ENCODE measurements at regions not wholly inside any gene's neighbourhood (a gene's known extent, or its start where the extent isn't known, plus 50 kb on each side); places are given as distances from the start of the nearest gene placed in this dataset.
A peak's percentile ranks its signal among the peaks of the same experiment; 100 is the strongest.

DNA sequence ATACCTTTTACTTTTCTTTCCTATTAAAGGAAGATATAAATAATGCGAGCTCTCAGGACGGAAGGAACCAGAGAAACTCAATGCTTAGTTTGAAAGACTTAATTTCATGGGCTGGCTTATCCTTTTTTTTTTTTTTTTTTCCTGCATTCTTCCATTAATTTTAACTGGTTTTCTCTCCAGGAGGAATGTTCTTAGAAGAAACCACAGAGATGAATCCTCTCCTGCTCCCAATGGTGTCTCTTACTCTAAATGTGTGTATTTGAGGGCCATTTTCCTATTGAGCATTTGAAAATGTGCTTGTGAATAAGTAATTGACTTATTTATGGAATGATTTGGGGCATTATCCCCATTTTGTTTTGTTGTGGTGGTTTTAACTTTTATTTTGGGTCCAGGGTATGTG, 494.9 kb downstream of the FOXO1 start:
- Mint-ChIP-seq H3K36me3 (peaks cover 0 to 9% (median 0%) of the 10 kb centered on the region in 5 donors), H3K4me3 (peak overlapping the region in 5 of 10 donors; percentile 27 to 55 (median 29)), H3K4me1 (peaks cover 14 to 68% (median 46%) of the 10 kb centered on the region in 7 donors), H3K9me3 (peaks cover 0 to 5% (median 0%) of the 10 kb centered on the region in 11 donors), H3K27me3 (peaks cover 0 to 4% (median 0%) of the 10 kb centered on the region in 5 donors), H3K27ac (peak overlapping the region in 1 of 9 donors; percentile 47)
- ATAC-seq (no peak), DNase-seq (no peak)
- Histone ChIP-seq H3K4me1 (ENCODE audit: control insufficient read depth in 2 of 2, insufficient read depth in 2 of 2, low read length in 2 of 2) (no peaks in the 10 kb centered on the region), H3K4me3 (ENCODE audit: low read length) (no peak overlapping the region), H3K9me3 (ENCODE audit: control insufficient read depth in 2 of 3, low read length in 3 of 3) (no peaks in the 10 kb centered on the region), H3K27ac (ENCODE audit: low read depth, low read length) (no peak overlapping the region), H3K36me3 (ENCODE audit: control insufficient read depth in 2 of 3, insufficient read depth in 3 of 3, low read length in 3 of 3) (no peaks in the 10 kb centered on the region), H3K27me3 (ENCODE audit: control insufficient read depth in 2 of 2, insufficient read depth in 2 of 2, low read length in 2 of 2) (no peaks in the 10 kb centered on the region)
- intact Hi-C loops (cut with micrococcal nuclease) = loop anchor here in 1 of 2 donors (5.0 kb wide), 1 partner anchor 44 kb away; no protein-coding TSS in a partner anchor
- CTCF ChIA-PET = no interaction called here
- POLR2A ChIA-PET = interaction anchor here (0.6 to 0.7 kb wide), 2 partner anchors 323 to 513 kb away, joined by 3 read pairs; no protein-coding TSS in a partner anchor

DNA sequence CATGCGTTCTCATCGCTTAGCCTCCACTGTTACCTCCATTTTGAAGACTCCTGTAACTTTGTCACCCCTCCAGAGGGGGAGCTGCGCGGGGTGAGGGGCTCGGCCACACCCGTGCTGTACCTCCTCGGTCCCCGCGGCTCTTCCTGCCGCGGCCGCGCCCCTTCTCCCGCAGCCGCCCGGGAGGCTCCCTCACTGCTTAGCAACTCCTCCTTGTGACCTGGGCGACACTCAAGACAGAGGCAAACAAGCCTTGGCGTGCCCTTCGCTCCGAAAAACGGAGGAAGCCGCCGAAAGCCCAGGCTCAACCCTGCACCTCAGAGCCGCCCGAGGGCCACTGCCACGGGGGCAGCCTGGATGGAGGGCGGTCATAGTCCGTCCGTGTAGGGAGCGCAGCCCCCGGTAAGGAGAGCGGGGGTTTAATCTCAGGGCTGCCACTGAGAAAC, 494.3 kb downstream of the FOXO1 start:
- Mint-ChIP-seq H3K4me3 (peak overlapping the region in 5 of 10 donors; percentile 18 to 57 (median 38)), H3K36me3 (peaks cover 0 to 9% (median 0%) of the 10 kb centered on the region in 5 donors), H3K27me3 (peaks cover 0 to 4% (median 0%) of the 10 kb centered on the region in 5 donors), H3K9me3 (peaks cover 0 to 6% (median 1%) of the 10 kb centered on the region in 11 donors), H3K4me1 (peaks cover 13 to 62% (median 43%) of the 10 kb centered on the region in 7 donors), H3K27ac (peak overlapping the region in 1 of 9 donors; percentile 47)
- Histone ChIP-seq H3K27me3 (ENCODE audit: control insufficient read depth in 2 of 2, insufficient read depth in 2 of 2, low read length in 2 of 2) (no peaks in the 10 kb centered on the region), H3K4me1 (ENCODE audit: control insufficient read depth in 2 of 2, insufficient read depth in 2 of 2, low read length in 2 of 2) (no peaks in the 10 kb centered on the region), H3K27ac (ENCODE audit: low read depth, low read length) (no peak overlapping the region), H3K36me3 (ENCODE audit: control insufficient read depth in 2 of 3, insufficient read depth in 3 of 3, low read length in 3 of 3) (no peaks in the 10 kb centered on the region), H3K4me3 (ENCODE audit: low read length) (no peak overlapping the region), H3K9me3 (ENCODE audit: control insufficient read depth in 2 of 3, low read length in 3 of 3) (no peaks in the 10 kb centered on the region)
- peak; percentile 24 for ATAC-seq
- intact Hi-C loops (cut with micrococcal nuclease) = loop anchor here in 1 of 2 donors (5.0 kb wide), 1 partner anchor 45 kb away; no protein-coding TSS in a partner anchor
- POLR2A ChIA-PET = no interaction called here
- no peak for DNase-seq
- CTCF ChIA-PET = interaction anchor here (0.6 kb wide), 1 partner anchor 92 kb away, joined by 3 read pairs; no protein-coding TSS in a partner anchor

DNA sequence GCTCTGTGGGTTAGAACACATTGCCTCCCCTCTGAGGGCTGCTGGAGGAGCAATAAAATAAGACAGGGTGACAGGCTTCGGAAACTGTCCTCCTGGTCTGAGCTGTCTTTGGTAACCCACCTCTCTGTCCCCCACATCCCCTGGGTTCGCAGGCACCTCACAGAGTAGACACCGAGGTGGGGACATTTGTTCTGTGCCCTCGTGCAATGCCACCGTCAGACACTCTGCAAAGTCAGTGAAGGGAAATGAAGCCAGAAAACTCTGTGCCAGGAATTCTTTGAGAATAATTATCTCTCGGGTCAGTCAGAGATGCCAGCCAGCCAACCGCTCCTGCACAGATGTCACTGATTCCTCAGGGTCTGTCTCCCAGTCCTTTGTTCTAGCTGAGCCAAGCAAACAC, 493.6 kb downstream of the FOXO1 start:
- peaks cover 0 to 5% of the 10 kb centered on the region in 2 donors for H3K4me1 ChIP-seq (ENCODE audit: control insufficient read depth in 2 of 2, insufficient read depth in 2 of 2, low read length in 2 of 2)
- peaks cover 0 to 6% (median 1%) of the 10 kb centered on the region in 11 donors for H3K9me3 Mint-ChIP-seq
- H3K4me1 Mint-ChIP-seq = peaks cover 13 to 62% (median 40%) of the 10 kb centered on the region in 7 donors
- peaks cover 0 to 9% (median 0%) of the 10 kb centered on the region in 5 donors for H3K36me3 Mint-ChIP-seq
- DNase-seq = no peak
- peaks cover 0 to 4% (median 0%) of the 10 kb centered on the region in 5 donors for H3K27me3 Mint-ChIP-seq
- H3K36me3 ChIP-seq (ENCODE audit: control insufficient read depth in 2 of 3, insufficient read depth in 3 of 3, low read length in 3 of 3) = no peaks in the 10 kb centered on the region
- no peak for ATAC-seq
- H3K4me3 Mint-ChIP-seq = peak overlapping the region in 4 of 10 donors; percentile 18 to 57 (median 50)
- intact Hi-C loops (cut with micrococcal nuclease) = loop anchor here in 1 of 2 donors (5.0 kb wide), 1 partner anchor 46 kb away; no protein-coding TSS in a partner anchor
- ChIA-PET POLR2A (no interaction called here), CTCF (interaction anchor here (0.6 kb wide), 1 partner anchor 93 kb away, joined by 3 read pairs; no protein-coding TSS in a partner anchor)
- no peaks in the 10 kb centered on the region for H3K27me3 ChIP-seq (ENCODE audit: control insufficient read depth in 2 of 2, insufficient read depth in 2 of 2, low read length in 2 of 2)
- no peak overlapping the region for H3K27ac ChIP-seq (ENCODE audit: low read depth, low read length)
- H3K27ac Mint-ChIP-seq = peak overlapping the region in 2 of 9 donors; percentile 38 to 50
- no peak overlapping the region for H3K4me3 ChIP-seq (ENCODE audit: low read length)
- H3K9me3 ChIP-seq (ENCODE audit: control insufficient read depth in 2 of 3, low read length in 3 of 3) = no peaks in the 10 kb centered on the region

DNA sequence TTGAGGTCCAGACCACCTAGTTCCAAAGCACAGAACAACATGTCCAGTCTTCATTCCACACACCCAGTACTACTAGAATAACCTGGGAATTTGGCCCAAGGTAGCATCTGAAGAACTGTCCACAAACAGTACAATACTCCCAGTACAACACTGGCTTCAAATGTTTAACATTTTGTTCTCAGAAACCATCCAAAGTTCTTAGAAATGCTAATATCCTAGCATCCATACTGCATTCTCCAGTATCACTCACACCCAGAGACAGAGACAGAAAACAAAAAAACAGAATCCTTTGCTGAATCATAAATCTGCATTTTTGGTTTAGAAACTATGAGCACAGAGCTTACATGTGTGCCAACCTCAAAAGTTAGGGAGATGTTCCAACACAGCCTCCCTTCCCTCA, 490.8 kb downstream of the FOXO1 start:
- Mint-ChIP-seq H3K9me3 (peaks cover 0 to 6% (median 1%) of the 10 kb centered on the region in 11 donors), H3K4me1 (peaks cover 18 to 65% (median 42%) of the 10 kb centered on the region in 7 donors), H3K36me3 (peaks cover 0 to 9% (median 0%) of the 10 kb centered on the region in 5 donors), H3K27ac (peak overlapping the region in 1 of 9 donors; percentile 71), H3K27me3 (peaks cover 0 to 4% (median 0%) of the 10 kb centered on the region in 5 donors), H3K4me3 (no peak overlapping the region)
- ChIA-PET CTCF (interaction anchor here (1.2 kb wide), 1 partner anchor 107 kb away, joined by 10 read pairs; no protein-coding TSS in a partner anchor), POLR2A (interaction anchor here (1.4 to 2.2 kb wide), 2 partner anchors 12 to 15 kb away, joined by 6 to 11 read pairs; no protein-coding TSS in a partner anchor)
- Histone ChIP-seq H3K4me3 (ENCODE audit: low read length) (no peak overlapping the region), H3K36me3 (ENCODE audit: control insufficient read depth in 2 of 3, insufficient read depth in 3 of 3, low read length in 3 of 3) (no peaks in the 10 kb centered on the region), H3K27me3 (ENCODE audit: control insufficient read depth in 2 of 2, insufficient read depth in 2 of 2, low read length in 2 of 2) (no peaks in the 10 kb centered on the region), H3K9me3 (ENCODE audit: control insufficient read depth in 2 of 3, low read length in 3 of 3) (no peaks in the 10 kb centered on the region), H3K27ac (ENCODE audit: low read depth, low read length) (no peak overlapping the region), H3K4me1 (ENCODE audit: control insufficient read depth in 2 of 2, insufficient read depth in 2 of 2, low read length in 2 of 2) (peaks cover 0 to 15% of the 10 kb centered on the region in 2 donors)
- ATAC-seq = no peak
- no peak for DNase-seq
- intact Hi-C loops (cut with micrococcal nuclease) = loop anchor here in 1 of 2 donors (2.0 kb wide), 1 partner anchor 15 kb away; no protein-coding TSS in a partner anchor

DNA sequence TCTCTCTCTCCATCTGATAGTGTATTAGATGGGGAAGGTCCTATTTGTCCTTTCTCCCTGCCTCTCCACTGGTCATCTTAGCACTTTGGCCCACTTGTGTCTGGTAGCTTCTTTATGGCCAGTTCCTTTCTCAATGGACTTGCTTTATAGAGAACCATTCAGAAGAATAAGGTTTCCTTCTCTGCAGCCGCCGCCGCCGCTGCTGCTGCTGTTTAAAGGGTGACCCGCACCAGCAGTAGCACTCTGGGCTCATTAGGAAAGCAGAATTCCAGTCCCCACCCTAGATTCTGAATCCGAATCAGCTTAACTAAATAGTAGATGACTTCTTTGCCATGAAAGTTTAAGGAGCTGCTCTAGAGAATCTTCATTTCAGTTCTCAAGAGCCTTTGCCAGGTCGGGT, 490.2 kb downstream of the FOXO1 start:
- Mint-ChIP-seq H3K36me3 (peaks cover 0 to 9% (median 0%) of the 10 kb centered on the region in 5 donors), H3K4me1 (peaks cover 19 to 67% (median 42%) of the 10 kb centered on the region in 7 donors), H3K9me3 (peaks cover 0 to 6% (median 1%) of the 10 kb centered on the region in 11 donors), H3K27me3 (peaks cover 0 to under 1% (median 0%) of the 10 kb centered on the region in 5 donors), H3K27ac (peak overlapping the region in 3 of 9 donors; percentile 18 to 71 (median 68)), H3K4me3 (no peak overlapping the region)
- ChIA-PET CTCF (interaction anchor here (0.7 to 1.2 kb wide), 2 partner anchors 107 to 254 kb away, joined by 3 to 10 read pairs; no protein-coding TSS in a partner anchor), POLR2A (interaction anchor here (1.4 kb wide), 1 partner anchor 11 kb away, joined by 9 read pairs; no protein-coding TSS in a partner anchor)
- Histone ChIP-seq H3K9me3 (ENCODE audit: control insufficient read depth in 2 of 3, low read length in 3 of 3) (no peaks in the 10 kb centered on the region), H3K4me1 (ENCODE audit: control insufficient read depth in 2 of 2, insufficient read depth in 2 of 2, low read length in 2 of 2) (peaks cover 0 to 15% of the 10 kb centered on the region in 2 donors), H3K27ac (ENCODE audit: low read depth, low read length) (no peak overlapping the region), H3K4me3 (ENCODE audit: low read length) (no peak overlapping the region), H3K36me3 (ENCODE audit: control insufficient read depth in 2 of 3, insufficient read depth in 3 of 3, low read length in 3 of 3) (no peaks in the 10 kb centered on the region), H3K27me3 (ENCODE audit: control insufficient read depth in 2 of 2, insufficient read depth in 2 of 2, low read length in 2 of 2) (no peaks in the 10 kb centered on the region)
- no peak for DNase-seq
- no peak for ATAC-seq
- intact Hi-C loops (cut with micrococcal nuclease) = loop anchor here in 1 of 2 donors (2.0 kb wide), 1 partner anchor 15 kb away; no protein-coding TSS in a partner anchor

DNA sequence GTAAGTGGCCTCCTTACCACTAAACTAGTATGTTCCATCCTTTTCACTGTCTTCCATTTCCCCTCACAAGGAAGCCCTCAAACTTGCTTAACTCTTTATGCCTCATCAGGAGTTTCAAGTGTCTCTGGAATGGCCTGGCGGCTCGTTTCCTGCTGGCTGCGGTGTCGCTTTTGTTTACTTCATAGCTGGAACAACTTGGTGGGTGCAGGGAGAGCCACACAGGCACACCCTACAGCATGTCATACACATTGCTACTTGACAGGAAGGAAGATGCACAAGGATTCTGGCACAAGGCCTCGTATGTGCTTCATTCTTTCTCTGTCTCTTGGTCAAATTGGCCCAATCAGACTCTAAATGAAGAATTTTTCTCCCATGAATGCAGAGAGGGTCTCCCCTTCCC, 488.3 kb downstream of the FOXO1 start:
- ChIA-PET POLR2A (interaction anchor here (0.7 to 1.6 kb wide), 7 partner anchors 9 to 485 kb away, joined by 3 to 9 read pairs (median 3); no protein-coding TSS in a partner anchor), CTCF (interaction anchor here (1.7 kb wide), 1 partner anchor 109 kb away, joined by 5 read pairs; no protein-coding TSS in a partner anchor)
- H3K27ac Mint-ChIP-seq = peak overlapping the region; percentile 50 to 91 (median 79)
- ATAC-seq (no peak), DNase-seq (peak in 3 of 9 donors; percentile 24 to 38 (median 28))
- peaks cover 0 to 9% (median 0%) of the 10 kb centered on the region in 5 donors for H3K36me3 Mint-ChIP-seq
- no peaks in the 10 kb centered on the region for H3K9me3 ChIP-seq (ENCODE audit: control insufficient read depth in 2 of 3, low read length in 3 of 3)
- H3K27ac ChIP-seq (ENCODE audit: low read depth, low read length) = no peak overlapping the region
- H3K27me3 Mint-ChIP-seq = no peaks in the 10 kb centered on the region
- no peaks in the 10 kb centered on the region for H3K36me3 ChIP-seq (ENCODE audit: control insufficient read depth in 2 of 3, insufficient read depth in 3 of 3, low read length in 3 of 3)
- H3K9me3 Mint-ChIP-seq = peaks cover 0 to 6% (median 1%) of the 10 kb centered on the region in 11 donors
- peaks cover 20 to 65% (median 48%) of the 10 kb centered on the region in 7 donors for H3K4me1 Mint-ChIP-seq
- intact Hi-C loops (cut with micrococcal nuclease) = loop anchor here in 1 of 2 donors (1.0 kb wide), 1 partner anchor 8 kb away; no protein-coding TSS in a partner anchor
- H3K4me1 ChIP-seq (ENCODE audit: control insufficient read depth in 2 of 2, insufficient read depth in 2 of 2, low read length in 2 of 2) = peaks cover 0 to 15% of the 10 kb centered on the region in 2 donors
- H3K4me3 Mint-ChIP-seq = peak overlapping the region; percentile 11 to 73 (median 42)
- no peaks in the 10 kb centered on the region for H3K27me3 ChIP-seq (ENCODE audit: control insufficient read depth in 2 of 2, insufficient read depth in 2 of 2, low read length in 2 of 2)
- H3K4me3 ChIP-seq (ENCODE audit: low read length) = no peak overlapping the region

Data from naive thymus-derived CD4-positive, alpha-beta T cell (primary cell).